Astrocyte (in vitro differentiated cells and primary cell): ENCODE measurements at regions not wholly inside any gene's neighbourhood (a gene's known extent, or its start where the extent isn't known, plus 50 kb on each side); places are given as distances from the start of the nearest gene placed in this dataset.

ENCODE experiments used
- DNase-seq: peaks from one replicate; pipeline ENCODE4 v3.0.0-alpha.2; 2010; ENCODE audit warnings: low read depth
- FAIRE-seq: peaks from 2 replicates; lab custom pipeline; 2011; peaks lifted over from hg19 to GRCh38; lab: Jason Lieb, UNC
- H2AFZ ChIP-seq: 2 replicates; pipeline ENCODE4 v1.6.0; 2012; ENCODE audit warnings: low read depth, low read length, inconsistent platforms
- H3K27ac ChIP-seq: 2 replicates; pipeline ENCODE4 v1.5.1; 2011; ENCODE audit warnings: low read depth, low read length, inconsistent platforms
- H3K27me3 ChIP-seq: 2 replicates; pipeline ENCODE4 v1.6.0; 2011; ENCODE audit warnings: low read length, inconsistent platforms; ENCODE audit not compliant: insufficient read depth
- H3K36me3 ChIP-seq: 2 replicates; pipeline ENCODE4 v1.5.1; 2011; ENCODE audit warnings: low read length, inconsistent platforms; ENCODE audit not compliant: insufficient read depth
- H3K4me1 ChIP-seq: 2 replicates; pipeline ENCODE4 v1.5.1; 2011; ENCODE audit warnings: low read length, inconsistent platforms; ENCODE audit not compliant: insufficient read depth
- H3K4me2 ChIP-seq: 2 replicates; pipeline ENCODE4 v1.6.0; 2012; ENCODE audit warnings: low read length, inconsistent platforms
- H3K4me3 ChIP-seq: 2 replicates; pipeline ENCODE4 v1.5.1; 2011; ENCODE audit warnings: low read depth, mild to moderate bottlenecking, low read length, inconsistent platforms; ENCODE audit not compliant: insufficient read depth
- H3K79me2 ChIP-seq: 2 replicates; pipeline ENCODE4 v1.6.0; 2012; ENCODE audit warnings: mild to moderate bottlenecking, low read length, inconsistent platforms; ENCODE audit not compliant: insufficient read depth
- H3K9ac ChIP-seq: 2 replicates; pipeline ENCODE4 v1.6.0; 2012; ENCODE audit warnings: mild to moderate bottlenecking, low read length, inconsistent platforms
- H3K9me3 ChIP-seq: 2 replicates; pipeline ENCODE4 v1.5.1; 2012; ENCODE audit warnings: low read depth, mild to moderate bottlenecking, low read length, inconsistent platforms; ENCODE audit not compliant: insufficient read depth
- H4K20me1 ChIP-seq: 2 replicates; pipeline ENCODE4 v1.6.0; 2012; ENCODE audit warnings: low read length, inconsistent platforms; ENCODE audit not compliant: insufficient read depth
- H3K27ac Mint-ChIP-seq: one replicate; pipeline ENCODE4 v1.8.0; 2021; ENCODE audit warnings: mild to moderate bottlenecking, mixed read lengths; ENCODE audit not compliant: unreplicated experiment
- H3K27me3 Mint-ChIP-seq: one replicate; pipeline ENCODE4 v1.8.0; 2021; ENCODE audit warnings: low read depth, mixed read lengths; ENCODE audit not compliant: unreplicated experiment
- H3K36me3 Mint-ChIP-seq: one replicate; pipeline ENCODE4 v1.8.0; 2021; ENCODE audit warnings: low read depth, mixed read lengths; ENCODE audit not compliant: unreplicated experiment
- H3K4me1 Mint-ChIP-seq: one replicate; pipeline ENCODE4 v1.8.0; 2021; ENCODE audit warnings: low read depth, mixed read lengths; ENCODE audit not compliant: unreplicated experiment
- H3K4me3 Mint-ChIP-seq: one replicate; pipeline ENCODE4 v1.8.0; 2021; ENCODE audit warnings: mild to moderate bottlenecking, moderate library complexity, mixed read lengths; ENCODE audit not compliant: unreplicated experiment
- H3K9me3 Mint-ChIP-seq: one replicate; pipeline ENCODE4 v1.8.0; 2021; ENCODE audit warnings: mild to moderate bottlenecking, mixed read lengths; ENCODE audit not compliant: unreplicated experiment
- EZH2 ChIP-seq: IDR thresholded peaks from 2 replicates; pipeline ENCODE4 v1.6.1; 2012; ENCODE audit warnings: mild to moderate bottlenecking, low read length, inconsistent platforms; ENCODE audit not compliant: insufficient read depth
- TF ChIP-seq, protein P1 (sequence below): IDR thresholded peaks from 2 replicates; pipeline ENCODE4 v1.5.1; 2011; ENCODE audit warnings: low read depth, mild to moderate bottlenecking, inconsistent platforms, low read length, moderate library complexity; ENCODE audit not compliant: insufficient read depth

DNA sequence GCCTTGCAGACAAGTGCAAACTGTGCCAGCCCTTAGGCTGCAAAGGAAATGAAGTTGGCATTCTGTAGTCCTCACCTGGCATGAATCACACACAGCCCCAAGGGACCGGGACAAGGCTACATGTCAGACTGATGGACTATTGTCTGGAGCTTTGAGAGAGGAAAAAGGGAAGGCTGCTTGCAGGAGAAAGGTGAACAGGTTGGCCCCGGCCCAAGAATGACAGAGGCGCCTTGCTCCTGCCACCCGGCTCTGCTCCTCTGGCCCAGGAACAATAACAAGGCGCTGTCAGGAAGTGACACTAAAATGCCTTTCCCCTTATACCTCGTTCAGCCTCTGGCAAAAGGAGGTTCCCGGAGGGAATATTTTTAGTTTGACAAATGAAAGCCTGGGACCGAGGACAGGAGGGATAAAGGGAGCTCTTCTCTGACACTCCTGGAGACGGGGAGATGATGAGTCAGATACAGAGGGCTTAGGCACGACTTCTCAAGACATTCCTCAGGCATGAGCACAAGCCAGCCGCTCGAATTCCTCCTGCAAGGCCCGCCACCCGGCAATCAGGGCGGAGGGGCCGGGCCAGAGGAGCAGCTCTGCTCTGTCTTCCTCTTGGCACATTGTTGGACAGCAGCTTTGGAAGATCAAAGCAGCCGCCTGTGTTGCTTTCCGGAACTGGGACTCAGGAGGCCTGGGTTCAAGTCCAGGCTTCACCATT lies 105.8 kb downstream of the NOG start:
- Mint-ChIP-seq H3K27me3 (no peaks in the 10 kb centered on the region), H3K27ac (peak overlapping the region; percentile 97), H3K9me3 (peaks cover 4% of the 10 kb centered on the region), H3K4me3 (peak overlapping the region; percentile 67), H3K36me3 (peaks cover 2% of the 10 kb centered on the region), H3K4me1 (peaks cover 25% of the 10 kb centered on the region)
- Histone ChIP-seq H3K27ac (peak overlapping the region; percentile 62), H3K4me2 (peak overlapping the region; percentile 75), H3K79me2 (no peaks in the 10 kb centered on the region), H3K9ac (peak overlapping the region; percentile 23), H3K36me3 (no peaks in the 10 kb centered on the region), H4K20me1 (no peaks in the 10 kb centered on the region), H3K4me3 (peak overlapping the region; percentile 7), H2AFZ (no peak overlapping the region), H3K9me3 (no peaks in the 10 kb centered on the region), H3K27me3 (no peaks in the 10 kb centered on the region), H3K4me1 (peaks cover 16% of the 10 kb centered on the region)
- FAIRE-seq (peak; percentile 98), DNase-seq (peak; percentile 99)
- no peak for TF ChIP-seq EZH2
- TF ChIP-seq, protein P1, sequence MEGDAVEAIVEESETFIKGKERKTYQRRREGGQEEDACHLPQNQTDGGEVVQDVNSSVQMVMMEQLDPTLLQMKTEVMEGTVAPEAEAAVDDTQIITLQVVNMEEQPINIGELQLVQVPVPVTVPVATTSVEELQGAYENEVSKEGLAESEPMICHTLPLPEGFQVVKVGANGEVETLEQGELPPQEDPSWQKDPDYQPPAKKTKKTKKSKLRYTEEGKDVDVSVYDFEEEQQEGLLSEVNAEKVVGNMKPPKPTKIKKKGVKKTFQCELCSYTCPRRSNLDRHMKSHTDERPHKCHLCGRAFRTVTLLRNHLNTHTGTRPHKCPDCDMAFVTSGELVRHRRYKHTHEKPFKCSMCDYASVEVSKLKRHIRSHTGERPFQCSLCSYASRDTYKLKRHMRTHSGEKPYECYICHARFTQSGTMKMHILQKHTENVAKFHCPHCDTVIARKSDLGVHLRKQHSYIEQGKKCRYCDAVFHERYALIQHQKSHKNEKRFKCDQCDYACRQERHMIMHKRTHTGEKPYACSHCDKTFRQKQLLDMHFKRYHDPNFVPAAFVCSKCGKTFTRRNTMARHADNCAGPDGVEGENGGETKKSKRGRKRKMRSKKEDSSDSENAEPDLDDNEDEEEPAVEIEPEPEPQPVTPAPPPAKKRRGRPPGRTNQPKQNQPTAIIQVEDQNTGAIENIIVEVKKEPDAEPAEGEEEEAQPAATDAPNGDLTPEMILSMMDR: no peak

DNA sequence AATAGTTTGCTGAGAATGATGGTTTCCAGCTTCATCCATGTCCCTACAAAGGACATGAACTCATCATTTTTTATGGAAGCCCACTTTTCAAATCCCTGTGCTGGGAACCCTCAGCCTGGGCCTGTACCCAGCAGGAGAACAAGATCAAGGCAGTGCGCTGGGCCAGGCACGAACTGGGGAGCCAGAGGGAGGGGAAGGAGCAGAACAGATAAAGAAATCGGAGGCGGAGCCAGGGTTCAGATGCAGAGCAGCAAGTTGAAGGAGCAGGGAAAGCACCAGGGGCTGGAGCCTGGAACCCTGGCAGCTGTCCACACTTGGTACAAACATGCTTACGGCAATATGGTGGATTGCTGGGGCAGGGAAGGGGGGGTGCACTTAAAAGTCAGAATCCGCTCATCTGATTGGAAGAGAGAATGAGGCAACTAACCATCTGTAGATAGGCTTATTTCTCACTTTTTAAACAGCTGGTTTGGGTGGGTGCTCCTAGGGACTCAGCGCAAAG lies 107.5 kb downstream of the NOG start:
- H3K27me3 ChIP-seq: no peaks in the 10 kb centered on the region
- Mint-ChIP-seq H3K9me3 (peaks cover 4% of the 10 kb centered on the region), H3K4me3 (peak overlapping the region; percentile 61), H3K36me3 (peaks cover 2% of the 10 kb centered on the region), H3K27me3 (no peaks in the 10 kb centered on the region), H3K27ac (no peak overlapping the region), H3K4me1 (peaks cover 18% of the 10 kb centered on the region)
- no peak overlapping the region for H2AFZ ChIP-seq
- no peak overlapping the region for H3K4me3 ChIP-seq
- H4K20me1 ChIP-seq: no peaks in the 10 kb centered on the region
- no peaks in the 10 kb centered on the region for H3K79me2 ChIP-seq
- no peaks in the 10 kb centered on the region for H3K9me3 ChIP-seq
- H3K9ac ChIP-seq: no peak overlapping the region
- TF ChIP-seq EZH2: no peak
- TF ChIP-seq, protein P1: no peak
- FAIRE-seq (no peak), DNase-seq (no peak)
- H3K4me2 ChIP-seq: no peak overlapping the region
- H3K4me1 ChIP-seq: peaks cover 16% of the 10 kb centered on the region
- no peaks in the 10 kb centered on the region for H3K36me3 ChIP-seq
- H3K27ac ChIP-seq: no peak overlapping the region
